T-cell (primary cell): ENCODE measurements at regions not wholly inside any gene's neighbourhood (a gene's known extent, or its start where the extent isn't known, plus 50 kb on each side); places are given as distances from the start of the nearest gene placed in this dataset.

ENCODE experiments used
- ATAC-seq, 4 experiments: fragments of 200-7000 bp in 3 of 4; fragments of 150-1000 bp in 1 of 4; cut with Tn5 transposase; replicated peaks in 1 of 4; 1 replicate in 3 of 4; 2 replicates in 1 of 4; pipeline ENCODE4 v1.10.0; 2021; ENCODE audit warnings: moderate library complexity in 3 of 4, mild to moderate bottlenecking in 2 of 4, moderate number of reproducible peaks in 1 of 4
- CTCF ChIA-PET, 2 donors: fragments of 300-600 bp; sonication (Branson Sonifier 250); formaldehyde crosslinking; loops; one replicate each; lab custom pipeline; 2022; ENCODE audit warnings: antibody characterized with exemption in 2 of 2; lab: Charles Lee
- POLR2A ChIA-PET, 2 donors: fragments of 300-600 bp; sonication (Branson Sonifier 250); formaldehyde crosslinking; loops; one replicate each; lab custom pipeline; 2022; ENCODE audit warnings: antibody characterized with exemption in 2 of 2; lab: Charles Lee
- DNase-seq, 35 experiments: peaks; one replicate each; pipeline versions ENCODE4 v3.0.0 to v3.0.0-alpha.2; 2013 to 2023
- H3K27ac ChIP-seq: one replicate; pipeline ENCODE4 v1.5.1; 2013; ENCODE audit warnings: low read length
- H3K27me3 ChIP-seq, 2 experiments: replicated peaks in 1 of 2; 1 replicate in 1 of 2; 2 replicates in 1 of 2; pipeline versions ENCODE4 v1.6.1 to v1.7.0; 2013; ENCODE audit warnings: low read length in 1 of 2, mixed read lengths in 1 of 2; ENCODE audit not compliant: control insufficient read depth in 2 of 2, insufficient read depth in 2 of 2; ENCODE audit errors: extremely low read depth in 1 of 2
- H3K36me3 ChIP-seq, 2 donors: 1 replicate in 1 of 2; 2 replicates in 1 of 2; pipeline versions ENCODE4 v1.6.1 to v1.7.0; 2013; ENCODE audit warnings: low read length in 1 of 2; ENCODE audit not compliant: control insufficient read depth in 2 of 2, insufficient read depth in 1 of 2; ENCODE audit errors: extremely low read depth in 1 of 2
- H3K4me1 ChIP-seq, 2 experiments: 1 replicate in 1 of 2; 2 replicates in 1 of 2; pipeline versions ENCODE4 v1.6.1 to v1.7.0; 2013; ENCODE audit warnings: low read length in 2 of 2, mixed read lengths in 1 of 2; ENCODE audit not compliant: insufficient read depth in 2 of 2, control insufficient read depth in 1 of 2; ENCODE audit errors: extremely low read depth in 1 of 2
- H3K4me3 ChIP-seq, 2 donors: 1 replicate in 1 of 2; 2 replicates in 1 of 2; pipeline versions ENCODE4 v1.5.1 to v1.7.0; 2013; ENCODE audit warnings: mild to moderate bottlenecking in 2 of 2, low read length in 1 of 2, moderate library complexity in 1 of 2; ENCODE audit not compliant: control insufficient read depth in 1 of 2; ENCODE audit errors: extremely low read depth in 1 of 2
- H3K9me3 ChIP-seq: 2 replicates; pipeline ENCODE4 v1.7.0; 2013
- H3K27ac Mint-ChIP-seq, 2 donors: one replicate each; pipeline ENCODE4 v1.8.0; 2020 to 2021; ENCODE audit warnings: mild to moderate bottlenecking in 2 of 2, mixed read lengths in 2 of 2
- H3K27me3 Mint-ChIP-seq, 2 donors: one replicate each; pipeline ENCODE4 v1.8.0; 2021 to 2022; ENCODE audit warnings: mixed read lengths in 2 of 2
- H3K36me3 Mint-ChIP-seq: one replicate; pipeline ENCODE4 v1.8.0; 2021; ENCODE audit warnings: mixed read lengths
- H3K4me1 Mint-ChIP-seq, 3 donors: one replicate each; pipeline ENCODE4 v1.8.0; 2020 to 2022; ENCODE audit warnings: mixed read lengths in 3 of 3, mild to moderate bottlenecking in 1 of 3
- H3K4me3 Mint-ChIP-seq, 3 donors: one replicate each; pipeline ENCODE4 v1.8.0; 2020 to 2022; ENCODE audit warnings: mild to moderate bottlenecking in 3 of 3, mixed read lengths in 3 of 3, moderate library complexity in 3 of 3
- H3K9me3 Mint-ChIP-seq, 3 donors: one replicate each; pipeline ENCODE4 v1.8.0; 2020 to 2022; ENCODE audit warnings: mixed read lengths in 3 of 3
- WGBS: methylation state at CpG from one replicate; pipeline ENCODE4 v1.1.5; 2013; ENCODE audit warnings: missing lambda C conversion rate; ENCODE audit not compliant: insufficient coverage; 5-methylcytosine and 5-hydroxymethylcytosine counted together

DNA sequence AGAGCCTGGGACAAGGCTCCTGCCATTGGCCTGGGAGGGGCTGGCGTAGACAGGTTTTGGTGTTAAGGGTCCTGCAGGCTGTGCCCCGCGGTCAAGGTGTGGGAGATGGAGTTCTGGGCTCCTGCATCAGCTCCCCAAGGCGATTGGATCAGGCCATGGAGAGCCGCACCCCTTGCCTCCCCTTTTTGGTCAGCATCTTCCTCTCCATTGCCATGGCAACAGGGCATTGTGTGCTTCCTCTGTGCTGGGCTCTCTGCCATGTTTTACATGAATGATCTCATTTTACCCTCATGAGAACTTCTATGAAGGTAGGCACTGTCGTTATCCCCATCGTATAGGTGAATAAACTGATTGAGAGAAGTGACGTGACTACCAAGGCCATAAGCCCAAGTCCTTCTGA, 344.3 kb upstream of the CLINT1 start:
- H3K4me1 ChIP-seq, result no peaks in the 10 kb centered on the region
- ChIA-PET CTCF (interaction anchor here in 1 of 2 donors (0.7 kb wide), 1 partner anchor 1749 kb away, joined by 4 read pairs; no protein-coding TSS in a partner anchor), POLR2A (no interaction called here)
- Mint-ChIP-seq H3K36me3 (no peaks in the 10 kb centered on the region), H3K27me3 (no peaks in the 10 kb centered on the region), H3K4me3 (no peak overlapping the region), H3K27ac (no peak overlapping the region), H3K4me1 (peaks cover 0 to 2% (median 0%) of the 10 kb centered on the region in 3 donors), H3K9me3 (no peaks in the 10 kb centered on the region)
- 73% methylated on average over 4 of the region's 8 CpGs for WGBS
- ATAC-seq (no peak), DNase-seq (no peak)
- H3K27me3 ChIP-seq, result no peaks in the 10 kb centered on the region
- H3K27ac ChIP-seq, result no peak overlapping the region
- no peaks in the 10 kb centered on the region for H3K9me3 ChIP-seq
- H3K4me3 ChIP-seq, result no peak overlapping the region
- H3K36me3 ChIP-seq, result no peaks in the 10 kb centered on the region

DNA sequence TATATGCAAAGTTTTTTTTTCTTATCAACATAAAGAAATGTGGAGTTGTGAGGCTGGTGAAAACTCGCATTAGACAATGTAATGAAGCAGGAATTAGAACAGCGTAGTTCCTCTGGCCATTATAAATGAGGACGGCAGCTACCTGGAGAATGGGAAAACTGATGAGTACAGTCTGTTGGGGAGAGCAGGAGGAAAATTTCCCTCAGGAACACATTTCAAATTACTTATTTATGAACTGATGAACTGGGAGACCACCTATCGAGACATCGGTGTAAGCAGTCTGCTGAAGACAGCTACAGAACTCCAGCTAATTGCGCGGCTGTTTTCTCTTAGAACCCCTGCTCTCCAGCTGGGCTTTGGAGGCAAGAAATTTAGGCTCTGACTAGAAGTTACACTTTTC, 343.9 kb upstream of the CLINT1 start:
- DNase-seq (no peak), ATAC-seq (no peak)
- Histone ChIP-seq H3K4me3 (no peak overlapping the region), H3K36me3 (no peaks in the 10 kb centered on the region), H3K27me3 (no peaks in the 10 kb centered on the region), H3K27ac (no peak overlapping the region), H3K9me3 (no peaks in the 10 kb centered on the region), H3K4me1 (no peaks in the 10 kb centered on the region)
- ChIA-PET POLR2A (no interaction called here), CTCF (no interaction called here)
- H3K4me1 Mint-ChIP-seq, result peaks cover 0 to 2% (median 0%) of the 10 kb centered on the region in 3 donors
- WGBS, result 80% methylated on average over 1 of the region's 7 CpGs
- H3K9me3 Mint-ChIP-seq, result no peaks in the 10 kb centered on the region
- no peak overlapping the region for H3K27ac Mint-ChIP-seq
- H3K4me3 Mint-ChIP-seq, result no peak overlapping the region
- peaks cover 0 to under 1% of the 10 kb centered on the region in 2 donors for H3K27me3 Mint-ChIP-seq
- no peaks in the 10 kb centered on the region for H3K36me3 Mint-ChIP-seq

DNA sequence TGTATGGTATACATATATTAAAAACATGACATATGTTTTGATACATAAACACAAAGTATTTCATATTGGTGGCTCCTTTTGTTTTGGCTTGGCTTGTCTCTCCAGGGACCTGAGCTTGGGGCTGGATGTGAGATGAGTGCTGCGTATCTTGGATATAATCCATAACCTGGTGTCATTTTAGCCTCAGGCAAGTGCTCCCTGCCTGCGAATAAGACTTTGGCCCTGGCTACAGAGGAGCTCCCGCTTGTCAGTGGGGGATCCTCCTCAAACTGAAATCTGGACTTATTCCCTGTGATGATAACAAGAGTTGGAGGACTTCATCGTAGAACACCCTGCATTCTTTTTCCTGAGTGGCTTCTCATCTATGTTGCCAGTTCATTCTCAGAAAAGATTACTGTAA, 341.7 kb upstream of the CLINT1 start:
- Histone ChIP-seq H3K27ac (no peak overlapping the region), H3K9me3 (no peaks in the 10 kb centered on the region), H3K4me3 (no peak overlapping the region), H3K4me1 (no peaks in the 10 kb centered on the region), H3K36me3 (no peaks in the 10 kb centered on the region), H3K27me3 (no peaks in the 10 kb centered on the region)
- H3K4me3 Mint-ChIP-seq, result no peak overlapping the region
- no CpG with 5 or more reads among the region's 4 CpGs for WGBS
- peaks cover 0 to 2% (median 0%) of the 10 kb centered on the region in 3 donors for H3K4me1 Mint-ChIP-seq
- DNase-seq (no peak), ATAC-seq (no peak)
- H3K27ac Mint-ChIP-seq, result no peak overlapping the region
- no peaks in the 10 kb centered on the region for H3K36me3 Mint-ChIP-seq
- no peaks in the 10 kb centered on the region for H3K9me3 Mint-ChIP-seq
- ChIA-PET POLR2A (no interaction called here), CTCF (no interaction called here)
- peaks cover 3% of the 10 kb centered on the region in 2 donors for H3K27me3 Mint-ChIP-seq

DNA sequence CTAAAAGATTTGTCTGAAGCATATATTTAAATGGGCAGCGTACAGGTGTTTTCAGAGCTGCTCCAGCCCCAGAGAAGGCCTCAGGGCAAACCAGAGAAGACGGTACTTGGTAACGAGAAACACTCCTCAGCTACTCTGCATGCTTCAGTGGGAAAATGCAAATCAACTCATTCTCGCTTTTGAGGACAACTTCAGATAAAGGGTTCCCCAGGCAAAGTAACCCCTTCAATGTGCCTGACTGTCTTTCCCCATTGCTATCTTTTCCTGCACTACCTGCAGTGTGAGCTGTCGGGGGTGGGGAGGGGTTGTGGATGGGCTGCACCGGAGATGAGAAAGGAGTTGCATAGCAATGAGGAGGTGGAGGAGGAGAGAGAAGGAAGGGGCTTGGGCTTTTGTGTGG, 339.7 kb upstream of the CLINT1 start:
- Histone ChIP-seq H3K9me3 (no peaks in the 10 kb centered on the region), H3K4me1 (no peaks in the 10 kb centered on the region), H3K4me3 (no peak overlapping the region), H3K27ac (no peak overlapping the region), H3K27me3 (no peaks in the 10 kb centered on the region), H3K36me3 (no peaks in the 10 kb centered on the region)
- Mint-ChIP-seq H3K4me1 (peaks cover 0 to 2% (median 0%) of the 10 kb centered on the region in 3 donors), H3K36me3 (no peaks in the 10 kb centered on the region), H3K4me3 (no peak overlapping the region), H3K27me3 (peaks cover 3 to 9% of the 10 kb centered on the region in 2 donors), H3K27ac (no peak overlapping the region), H3K9me3 (peaks cover 0 to 4% (median 2%) of the 10 kb centered on the region in 3 donors)
- no peak for DNase-seq
- no peak for ATAC-seq
- CTCF ChIA-PET, result no interaction called here
- 100% methylated on average over 2 of the region's 6 CpGs for WGBS
- POLR2A ChIA-PET, result interaction anchor here in 1 of 2 donors (0.6 kb wide), 1 partner anchor 940 kb away, joined by 6 read pairs; no protein-coding TSS in a partner anchor

DNA sequence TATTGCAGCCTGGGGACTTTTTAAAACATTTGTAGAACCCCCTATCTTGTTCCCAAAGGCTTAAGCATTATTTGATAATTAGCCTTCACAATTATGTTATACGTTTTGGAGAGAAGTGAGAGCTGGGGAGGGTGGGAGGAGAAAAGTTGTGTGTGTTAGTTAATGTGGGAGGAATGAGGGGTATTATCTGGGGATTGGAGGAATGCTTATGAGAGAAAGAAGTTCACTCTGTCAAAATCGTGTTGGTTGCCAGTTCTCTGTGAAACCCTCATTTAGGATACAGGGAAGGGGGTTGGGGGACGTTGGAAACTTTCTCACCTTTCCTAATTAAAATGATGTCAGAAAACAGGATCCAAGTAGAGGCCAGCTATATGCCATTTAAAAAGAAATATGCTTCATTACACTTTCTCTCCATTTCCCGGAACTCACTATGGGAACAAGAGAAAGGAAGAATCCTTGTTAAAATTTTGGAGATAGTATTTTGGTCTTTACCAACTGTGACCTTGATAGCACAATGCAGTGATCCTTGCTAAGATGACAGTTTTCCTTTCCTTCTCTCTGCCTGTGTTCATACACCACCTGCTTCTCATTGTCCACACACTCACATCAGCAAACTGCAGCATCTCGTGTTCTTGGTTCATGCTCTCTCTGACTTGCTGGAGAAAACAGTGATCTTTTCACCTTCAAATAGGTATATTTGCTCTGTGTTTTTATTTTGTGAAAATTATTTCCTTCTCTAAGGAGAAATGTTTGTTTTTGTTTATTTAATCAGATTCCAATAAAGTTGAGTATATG, 336.7 kb upstream of the CLINT1 start:
- no peak overlapping the region for H3K4me3 ChIP-seq
- no peak for DNase-seq
- H3K27me3 ChIP-seq, result no peaks in the 10 kb centered on the region
- H3K4me1 ChIP-seq, result no peaks in the 10 kb centered on the region
- Mint-ChIP-seq H3K27ac (no peak overlapping the region), H3K4me1 (peaks cover 0 to 2% (median 0%) of the 10 kb centered on the region in 3 donors), H3K4me3 (no peak overlapping the region), H3K9me3 (peaks cover 0 to 12% (median 8%) of the 10 kb centered on the region in 3 donors), H3K36me3 (no peaks in the 10 kb centered on the region), H3K27me3 (peaks cover 3 to 9% of the 10 kb centered on the region in 2 donors)
- H3K27ac ChIP-seq, result no peak overlapping the region
- CTCF ChIA-PET, result no interaction called here
- POLR2A ChIA-PET, result no interaction called here
- WGBS, result no CpG with 5 or more reads among the region's 5 CpGs
- H3K9me3 ChIP-seq, result no peaks in the 10 kb centered on the region
- H3K36me3 ChIP-seq, result no peaks in the 10 kb centered on the region
- ATAC-seq, result no peak

DNA sequence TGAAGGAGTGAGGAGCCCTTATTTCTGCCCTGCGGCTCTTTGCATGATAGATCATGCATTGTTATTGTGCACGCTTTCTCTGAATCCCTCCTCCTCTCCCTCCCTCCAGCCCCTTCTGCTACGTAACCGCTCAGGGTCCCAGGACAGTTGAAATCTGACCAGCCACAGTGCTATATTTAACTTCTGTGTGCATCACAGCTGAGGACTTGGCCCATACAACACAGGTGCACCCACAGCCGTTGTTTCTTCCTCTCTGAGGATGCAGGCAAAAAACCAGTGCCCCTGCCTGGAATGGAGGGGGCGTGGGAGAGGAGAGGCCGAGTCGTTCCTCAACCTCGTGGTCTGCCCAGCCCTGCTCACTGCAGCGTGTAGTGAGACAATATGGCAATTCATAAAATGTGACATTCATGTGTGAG, 335.6 kb upstream of the CLINT1 start:
- Histone ChIP-seq H3K36me3 (no peaks in the 10 kb centered on the region), H3K27ac (no peak overlapping the region), H3K4me3 (no peak overlapping the region), H3K4me1 (no peaks in the 10 kb centered on the region), H3K27me3 (peaks cover 0 to 3% of the 10 kb centered on the region in 2 experiments), H3K9me3 (no peaks in the 10 kb centered on the region)
- CTCF ChIA-PET, result no interaction called here
- Mint-ChIP-seq H3K27me3 (peaks cover 3 to 9% of the 10 kb centered on the region in 2 donors), H3K4me3 (no peak overlapping the region), H3K27ac (no peak overlapping the region), H3K36me3 (no peaks in the 10 kb centered on the region), H3K9me3 (peaks cover 0 to 12% (median 8%) of the 10 kb centered on the region in 3 donors), H3K4me1 (peaks cover 0 to 2% (median 0%) of the 10 kb centered on the region in 3 donors)
- 48% methylated on average over 4 of the region's 10 CpGs for WGBS
- no peak for DNase-seq
- POLR2A ChIA-PET, result no interaction called here
- ATAC-seq, result no peak
